GM18909 (cell line): ENCODE measurements at regions not wholly inside any gene's neighbourhood (a gene's known extent, or its start where the extent isn't known, plus 50 kb on each side); places are given as distances from the start of the nearest gene placed in this dataset.

Experiments used
- ATAC-seq: cut with Tn5 transposase; IDR thresholded peaks from one replicate; pipeline ENCODE4 v1.9.1; 2021; ENCODE audit warnings: mild to moderate bottlenecking; ENCODE audit not compliant: unreplicated experiment, poor library complexity

- ATAC-seq, result no peak
Measured at GRCh38 chr3:148100476-148100875, 597.2 kb upstream of the AGTR1 start.

- ATAC-seq, result no peak
Measured at GRCh38 chr3:148101061-148101460, 596.6 kb upstream of the AGTR1 start.

GRCh38 chr3:148102156-148102555 lies 595.5 kb upstream of the AGTR1 start:
- ATAC-seq, result no peak

GRCh38 chr3:148106062-148106461 lies 591.6 kb upstream of the AGTR1 start:
- no peak for ATAC-seq

GRCh38 chr3:148126956-148127355 lies 570.7 kb upstream of the AGTR1 start:
- ATAC-seq, result no peak

- no peak for ATAC-seq
Measured at GRCh38 chr3:148128136-148128535, 569.6 kb upstream of the AGTR1 start.

- ATAC-seq, result no peak
Measured at GRCh38 chr3:148131990-148132638, 565.6 kb upstream of the AGTR1 start.

- no peak for ATAC-seq
Measured at GRCh38 chr3:148136816-148137215, 560.9 kb upstream of the AGTR1 start.

GRCh38 chr3:148146241-148146640 lies 551.5 kb upstream of the AGTR1 start:
- ATAC-seq, result no peak

- ATAC-seq, result no peak
Measured at GRCh38 chr3:148146947-148147826, 550.5 kb upstream of the AGTR1 start.

- ATAC-seq, result no peak
Measured at GRCh38 chr3:148147903-148148302, 549.8 kb upstream of the AGTR1 start.

- no peak for ATAC-seq
Measured at GRCh38 chr3:148149556-148149955, 548.1 kb upstream of the AGTR1 start.

GRCh38 chr3:148150141-148150540 lies 547.6 kb upstream of the AGTR1 start:
- ATAC-seq, result no peak

- no peak for ATAC-seq
Measured at GRCh38 chr3:148158210-148158609, 539.5 kb upstream of the AGTR1 start.

GRCh38 chr3:148162132-148162531 lies 535.6 kb upstream of the AGTR1 start:
- no peak for ATAC-seq

GRCh38 chr3:148168347-148168746 lies 529.4 kb upstream of the AGTR1 start:
- ATAC-seq, result no peak

GRCh38 chr3:148173851-148174250 lies 523.9 kb upstream of the AGTR1 start:
- ATAC-seq, result peak; percentile 64

- no peak for ATAC-seq
Measured at GRCh38 chr3:148175214-148175613, 522.5 kb upstream of the AGTR1 start.

- no peak for ATAC-seq
Measured at GRCh38 chr3:148178503-148178902, 519.2 kb upstream of the AGTR1 start.

- no peak for ATAC-seq
Measured at GRCh38 chr3:148184798-148185197, 512.9 kb upstream of the AGTR1 start.

GRCh38 chr3:148186881-148187280 lies 510.8 kb upstream of the AGTR1 start:
- no peak for ATAC-seq

- no peak for ATAC-seq
Measured at GRCh38 chr3:148187296-148187695, 510.4 kb upstream of the AGTR1 start.
